ENCODE measurements at regions not wholly inside any gene's neighbourhood (a gene's known extent, or its start where the extent isn't known, plus 50 kb on each side); places are given as distances from the start of the nearest gene placed in this dataset.

DNA sequence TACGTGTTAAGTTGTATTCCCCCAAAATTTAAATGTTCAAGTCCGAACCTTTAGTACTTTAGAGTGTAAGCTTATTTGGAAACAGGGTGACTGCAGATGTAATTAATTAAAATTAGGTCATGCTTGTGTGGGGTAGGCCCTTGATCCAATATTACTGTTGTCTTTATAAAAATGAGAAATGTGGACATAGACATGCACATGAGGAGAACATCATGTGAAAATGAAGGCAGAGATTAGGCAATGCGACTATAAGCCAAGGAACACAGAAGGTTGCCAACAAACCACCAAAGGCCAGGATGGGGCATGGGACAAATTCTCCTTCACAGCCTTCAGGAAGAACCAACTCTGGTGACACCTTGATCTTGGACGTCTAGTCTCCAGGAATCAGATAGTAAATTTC lies 1698.4 kb upstream of the SLC10A2 start:
- no peaks in the 10 kb centered on the region for H3K9me3 ChIP-seq
- no peak overlapping the region for H3K4me3 ChIP-seq (ENCODE audit: low read depth in 1 of 2, low read length in 1 of 2)
- no peaks in the 10 kb centered on the region for H3K4me1 ChIP-seq (ENCODE audit: control insufficient read depth in 1 of 2, insufficient read depth in 1 of 2, low read depth in 1 of 2, low read length in 1 of 2)
- H3K27ac ChIP-seq: no peak overlapping the region
- TF ChIP-seq, protein P1, sequence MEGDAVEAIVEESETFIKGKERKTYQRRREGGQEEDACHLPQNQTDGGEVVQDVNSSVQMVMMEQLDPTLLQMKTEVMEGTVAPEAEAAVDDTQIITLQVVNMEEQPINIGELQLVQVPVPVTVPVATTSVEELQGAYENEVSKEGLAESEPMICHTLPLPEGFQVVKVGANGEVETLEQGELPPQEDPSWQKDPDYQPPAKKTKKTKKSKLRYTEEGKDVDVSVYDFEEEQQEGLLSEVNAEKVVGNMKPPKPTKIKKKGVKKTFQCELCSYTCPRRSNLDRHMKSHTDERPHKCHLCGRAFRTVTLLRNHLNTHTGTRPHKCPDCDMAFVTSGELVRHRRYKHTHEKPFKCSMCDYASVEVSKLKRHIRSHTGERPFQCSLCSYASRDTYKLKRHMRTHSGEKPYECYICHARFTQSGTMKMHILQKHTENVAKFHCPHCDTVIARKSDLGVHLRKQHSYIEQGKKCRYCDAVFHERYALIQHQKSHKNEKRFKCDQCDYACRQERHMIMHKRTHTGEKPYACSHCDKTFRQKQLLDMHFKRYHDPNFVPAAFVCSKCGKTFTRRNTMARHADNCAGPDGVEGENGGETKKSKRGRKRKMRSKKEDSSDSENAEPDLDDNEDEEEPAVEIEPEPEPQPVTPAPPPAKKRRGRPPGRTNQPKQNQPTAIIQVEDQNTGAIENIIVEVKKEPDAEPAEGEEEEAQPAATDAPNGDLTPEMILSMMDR (IDR thresholded peaks at IDR 0.05): no peak
- H3K27me3 ChIP-seq: no peaks in the 10 kb centered on the region
- no peaks in the 10 kb centered on the region for H3K36me3 ChIP-seq

DNA sequence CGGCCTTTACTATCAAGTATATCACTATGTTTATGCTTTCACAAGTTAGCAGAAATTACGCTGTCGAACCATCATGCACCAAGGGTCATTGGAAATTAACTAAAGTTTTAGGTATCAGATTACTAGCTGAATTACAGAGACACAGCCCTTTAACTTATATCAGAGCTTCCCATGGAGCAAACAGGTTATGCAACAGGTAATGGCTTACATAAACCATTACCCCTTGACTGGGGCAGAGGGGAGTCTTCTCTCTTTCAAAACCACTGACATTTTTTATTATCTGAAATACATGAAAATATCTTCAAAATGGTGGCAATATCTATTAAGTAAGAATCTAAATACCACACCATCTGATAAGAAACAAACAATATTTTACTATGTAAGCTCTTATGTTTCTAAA lies 1692.9 kb upstream of the SLC10A2 start:
- Histone ChIP-seq H3K9me3 (no peaks in the 10 kb centered on the region), H3K27ac (no peak overlapping the region), H3K27me3 (no peaks in the 10 kb centered on the region), H3K4me3 (ENCODE audit: low read depth in 1 of 2, low read length in 1 of 2) (no peak overlapping the region), H3K36me3 (no peaks in the 10 kb centered on the region), H3K4me1 (ENCODE audit: control insufficient read depth in 1 of 2, insufficient read depth in 1 of 2, low read depth in 1 of 2, low read length in 1 of 2) (no peaks in the 10 kb centered on the region)
- TF ChIP-seq, protein P1 (IDR thresholded peaks at IDR 0.05): no peak

DNA sequence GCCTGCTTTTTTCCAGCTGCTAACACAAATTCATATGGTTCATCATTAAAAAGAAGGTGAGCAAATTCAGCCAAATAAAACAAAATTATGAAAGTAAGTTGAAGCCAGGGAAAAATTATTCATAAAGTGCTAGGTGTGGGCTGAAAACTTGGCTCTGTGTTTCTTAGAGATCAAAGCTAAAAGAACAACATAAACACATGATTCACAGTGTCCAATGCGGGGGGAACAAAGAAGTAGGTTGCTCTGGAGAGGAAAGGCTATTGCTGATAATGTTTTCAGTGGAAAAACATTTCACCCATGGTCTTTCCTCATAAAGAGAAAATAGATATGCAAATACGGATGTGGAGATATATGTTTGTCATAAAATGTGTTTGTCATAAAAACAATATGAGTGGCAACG lies 1691.5 kb upstream of the SLC10A2 start:
- Histone ChIP-seq H3K27ac (no peak overlapping the region), H3K27me3 (no peaks in the 10 kb centered on the region), H3K36me3 (no peaks in the 10 kb centered on the region), H3K4me3 (ENCODE audit: low read depth in 1 of 2, low read length in 1 of 2) (no peak overlapping the region), H3K4me1 (ENCODE audit: control insufficient read depth in 1 of 2, insufficient read depth in 1 of 2, low read depth in 1 of 2, low read length in 1 of 2) (no peaks in the 10 kb centered on the region), H3K9me3 (no peaks in the 10 kb centered on the region)
- TF ChIP-seq, protein P1 (IDR thresholded peaks at IDR 0.05): no peak

DNA sequence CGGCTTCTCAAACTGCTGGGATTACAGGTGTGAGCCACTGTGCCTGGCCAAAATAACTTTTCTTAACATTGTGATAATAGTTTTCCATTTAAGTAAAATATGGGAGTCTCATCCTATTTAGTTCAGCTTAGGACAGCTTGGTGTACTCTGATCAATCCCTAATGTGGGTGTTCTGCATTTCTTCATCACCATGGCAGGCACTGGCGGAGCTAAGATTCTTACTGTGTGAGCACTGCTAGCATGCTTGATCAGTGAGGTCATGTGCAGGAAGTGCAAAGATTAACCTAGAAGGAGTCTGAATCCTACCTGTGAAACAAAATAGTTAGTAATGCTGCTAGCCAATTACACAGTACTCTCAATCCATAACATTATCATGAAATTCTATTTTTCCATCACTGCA lies 1684.2 kb upstream of the SLC10A2 start:
- Histone ChIP-seq H3K27me3 (no peaks in the 10 kb centered on the region), H3K36me3 (no peaks in the 10 kb centered on the region), H3K9me3 (no peaks in the 10 kb centered on the region), H3K4me3 (ENCODE audit: low read depth in 1 of 2, low read length in 1 of 2) (no peak overlapping the region), H3K4me1 (ENCODE audit: control insufficient read depth in 1 of 2, insufficient read depth in 1 of 2, low read depth in 1 of 2, low read length in 1 of 2) (no peaks in the 10 kb centered on the region), H3K27ac (no peak overlapping the region)
- TF ChIP-seq, protein P1 (IDR thresholded peaks at IDR 0.05): no peak

DNA sequence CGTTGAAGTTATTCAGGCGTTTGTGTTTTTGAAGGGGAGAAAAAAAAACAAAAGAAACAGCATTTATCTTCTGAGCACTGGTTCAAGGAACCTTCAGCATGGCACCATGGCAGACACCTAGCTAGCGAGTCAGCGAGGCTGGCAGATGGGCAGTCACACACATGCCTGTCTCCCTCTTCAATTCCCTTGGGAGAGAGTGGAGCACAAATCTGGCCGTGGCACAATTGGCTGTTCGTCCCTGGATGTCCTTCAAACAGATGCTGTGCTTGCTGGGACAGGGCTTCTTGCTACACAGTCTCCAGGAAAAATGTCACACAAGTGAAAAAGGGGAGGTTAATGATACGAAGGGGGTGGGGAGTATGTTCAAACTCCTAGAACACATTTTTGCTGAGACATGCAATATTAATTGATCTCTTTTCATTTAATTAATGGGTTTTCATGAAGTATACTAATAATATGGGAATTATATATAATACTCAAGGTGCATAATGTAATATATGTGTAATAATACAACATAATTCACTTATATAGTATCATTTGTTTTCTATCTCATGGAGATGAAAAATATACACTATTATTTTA lies 1674.5 kb upstream of the SLC10A2 start:
- TF ChIP-seq, protein P1 (IDR thresholded peaks at IDR 0.05): no peak
- H3K4me1 ChIP-seq (ENCODE audit: control insufficient read depth in 1 of 2, insufficient read depth in 1 of 2, low read depth in 1 of 2, low read length in 1 of 2): no peaks in the 10 kb centered on the region

DNA sequence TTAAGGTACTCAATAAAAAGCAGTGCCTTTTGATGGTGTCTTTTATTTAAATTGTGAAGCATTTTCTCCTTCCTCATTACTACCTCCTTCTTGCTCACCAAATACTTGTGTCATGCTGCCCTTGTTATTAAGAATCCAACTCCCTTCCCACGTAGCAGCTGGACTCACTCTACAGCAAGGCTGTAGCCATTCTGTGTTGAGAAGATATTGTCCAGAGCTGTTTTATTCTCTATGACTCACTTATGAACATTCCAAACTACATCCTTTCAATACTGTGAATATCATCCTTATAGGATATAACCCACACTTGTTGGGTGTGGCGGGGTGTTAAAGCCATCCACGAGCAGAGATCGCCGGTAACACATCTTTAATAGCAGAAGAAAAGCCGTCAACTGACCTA lies 1671.5 kb upstream of the SLC10A2 start:
- H3K9me3 ChIP-seq: no peaks in the 10 kb centered on the region
- no peaks in the 10 kb centered on the region for H3K4me1 ChIP-seq (ENCODE audit: control insufficient read depth in 1 of 2, insufficient read depth in 1 of 2, low read depth in 1 of 2, low read length in 1 of 2)
- H3K27me3 ChIP-seq: no peaks in the 10 kb centered on the region
- H3K4me3 ChIP-seq (ENCODE audit: low read depth in 1 of 2, low read length in 1 of 2): no peak overlapping the region
- H3K27ac ChIP-seq: no peak overlapping the region
- TF ChIP-seq, protein P1 (IDR thresholded peaks at IDR 0.05): no peak
- no peaks in the 10 kb centered on the region for H3K36me3 ChIP-seq

More for the DNA sequence above, 1674.5 kb upstream of the SLC10A2 start:
- Histone ChIP-seq H3K9me3 (no peaks in the 10 kb centered on the region), H3K27me3 (no peaks in the 10 kb centered on the region), H3K27ac (no peak overlapping the region), H3K36me3 (no peaks in the 10 kb centered on the region), H3K4me3 (ENCODE audit: low read depth in 1 of 2, low read length in 1 of 2) (no peak overlapping the region)

Measured in neutrophil (primary cell).